Skeletal muscle satellite cell (primary cell): ENCODE measurements at regions not wholly inside any gene's neighbourhood (a gene's known extent, or its start where the extent isn't known, plus 50 kb on each side); places are given as distances from the start of the nearest gene placed in this dataset.

Experiments used
- H3K27me3 ChIP-seq: 2 replicates; pipeline ENCODE4 v1.7.0; 2013; ENCODE audit warnings: low read length; ENCODE audit not compliant: control insufficient read depth, insufficient read depth
- H3K36me3 ChIP-seq: 2 replicates; pipeline ENCODE4 v1.7.0; 2013; ENCODE audit warnings: mild to moderate bottlenecking, control low read depth, low read length; ENCODE audit not compliant: insufficient read depth
- H3K4me1 ChIP-seq: 2 replicates; pipeline ENCODE4 v1.7.0; 2013; ENCODE audit warnings: low read length; ENCODE audit not compliant: control insufficient read depth, insufficient read depth
- H3K4me2 ChIP-seq: 2 replicates; pipeline ENCODE4 v1.7.0; 2013; ENCODE audit warnings: mild to moderate bottlenecking, low read length
- H3K4me3 ChIP-seq: 2 replicates; pipeline ENCODE4 v1.7.0; 2013; ENCODE audit warnings: low read length
- H3K9ac ChIP-seq: 2 replicates; pipeline ENCODE4 v1.7.0; 2013; ENCODE audit warnings: mild to moderate bottlenecking, low read depth, low read length, moderate library complexity
- H3K9me3 ChIP-seq: replicated peaks from 2 replicates; pipeline ENCODE4 v1.7.0; 2013; ENCODE audit warnings: mild to moderate bottlenecking, control low read depth, low read length

DNA sequence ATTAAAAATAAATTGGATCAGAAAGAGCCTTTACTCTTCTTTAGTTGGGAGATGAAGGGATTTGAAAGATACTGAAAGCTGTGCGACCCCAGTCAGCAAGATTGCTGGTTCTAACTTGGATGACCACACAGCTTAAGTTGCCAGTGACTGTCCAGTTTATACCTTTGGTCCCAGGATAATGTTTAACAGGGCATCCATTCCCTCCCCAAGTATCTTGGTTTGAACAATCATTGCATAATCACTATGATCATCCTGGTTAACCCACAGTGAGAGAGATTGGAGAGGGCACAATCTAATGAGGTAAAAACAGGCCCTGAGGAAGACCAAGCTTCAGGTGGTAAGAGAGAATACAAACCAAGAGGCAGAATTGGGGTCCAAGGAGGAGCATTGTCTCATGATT, 798.3 kb downstream of the MAFB start:
- H3K4me3 ChIP-seq: no peak overlapping the region
- no peaks in the 10 kb centered on the region for H3K27me3 ChIP-seq
- H3K9ac ChIP-seq: no peak overlapping the region
- H3K9me3 ChIP-seq: no peaks in the 10 kb centered on the region
- H3K4me2 ChIP-seq: no peak overlapping the region
- no peaks in the 10 kb centered on the region for H3K36me3 ChIP-seq
- peaks cover 21% of the 10 kb centered on the region for H3K4me1 ChIP-seq

DNA sequence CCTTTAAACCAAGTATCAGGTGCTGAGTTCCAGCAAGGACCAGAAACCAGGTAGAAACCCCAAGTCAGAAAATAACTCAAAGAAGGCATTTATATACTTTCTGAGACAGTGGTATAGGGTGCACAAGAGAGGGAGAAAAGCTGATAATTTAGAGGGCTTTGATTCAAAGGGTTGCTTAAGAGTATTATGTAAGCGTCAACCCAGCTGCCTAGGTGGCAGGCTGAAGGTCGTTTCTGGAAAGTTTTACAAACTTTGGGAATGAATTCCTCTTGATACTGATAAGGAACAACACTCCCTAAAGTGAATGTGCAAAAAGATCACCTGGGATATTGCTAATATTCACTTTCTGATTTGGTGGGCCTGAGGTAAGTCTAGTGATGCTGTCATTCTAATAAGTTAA, 800.7 kb downstream of the MAFB start:
- no peaks in the 10 kb centered on the region for H3K27me3 ChIP-seq
- H3K4me2 ChIP-seq: no peak overlapping the region
- H3K9me3 ChIP-seq: no peaks in the 10 kb centered on the region
- peaks cover 15% of the 10 kb centered on the region for H3K4me1 ChIP-seq
- no peaks in the 10 kb centered on the region for H3K36me3 ChIP-seq
- no peak overlapping the region for H3K9ac ChIP-seq
- no peak overlapping the region for H3K4me3 ChIP-seq

- Histone ChIP-seq H3K9me3 (no peaks in the 10 kb centered on the region), H3K4me2 (no peak overlapping the region), H3K9ac (no peak overlapping the region), H3K4me1 (peaks cover 6% of the 10 kb centered on the region), H3K36me3 (no peaks in the 10 kb centered on the region), H3K4me3 (no peak overlapping the region), H3K27me3 (no peaks in the 10 kb centered on the region)
Observed at GRCh38 chr20:39886650-39887190, 802.3 kb downstream of the MAFB start.

GRCh38 chr20:39885975-39886649, 802.9 kb downstream of the MAFB start:
- H3K4me2 ChIP-seq: no peak overlapping the region
- no peak overlapping the region for H3K4me3 ChIP-seq
- no peaks in the 10 kb centered on the region for H3K9me3 ChIP-seq
- no peak overlapping the region for H3K9ac ChIP-seq
- H3K4me1 ChIP-seq: peaks cover 6% of the 10 kb centered on the region
- no peaks in the 10 kb centered on the region for H3K27me3 ChIP-seq
- no peaks in the 10 kb centered on the region for H3K36me3 ChIP-seq

DNA sequence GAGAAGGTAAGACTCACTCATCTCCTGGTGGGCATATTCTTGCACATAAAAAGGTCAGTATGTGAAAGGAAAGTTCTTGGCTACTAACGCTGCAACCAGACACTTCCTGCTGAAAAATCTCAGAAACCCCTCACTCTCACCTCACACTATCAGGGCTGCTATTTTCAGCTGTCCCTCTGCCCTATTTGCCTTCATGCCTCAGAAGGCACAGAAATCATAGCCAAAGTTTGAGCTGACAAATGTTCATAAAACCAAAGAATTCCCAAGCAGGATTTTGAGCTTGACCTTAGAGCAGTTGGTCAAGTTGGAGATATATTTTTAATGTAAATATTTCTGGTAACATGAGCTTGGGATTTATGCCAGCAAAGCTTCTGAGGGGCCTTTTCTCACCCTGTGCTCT, 806.2 kb downstream of the MAFB start:
- Histone ChIP-seq H3K4me2 (no peak overlapping the region), H3K9me3 (no peaks in the 10 kb centered on the region), H3K36me3 (no peaks in the 10 kb centered on the region), H3K9ac (no peak overlapping the region), H3K4me1 (peaks cover 6% of the 10 kb centered on the region), H3K4me3 (no peak overlapping the region), H3K27me3 (peaks cover 4% of the 10 kb centered on the region)

- Histone ChIP-seq H3K36me3 (no peaks in the 10 kb centered on the region), H3K9ac (no peak overlapping the region), H3K9me3 (no peaks in the 10 kb centered on the region), H3K4me2 (no peak overlapping the region), H3K4me1 (no peaks in the 10 kb centered on the region), H3K27me3 (peaks cover 21% of the 10 kb centered on the region), H3K4me3 (no peak overlapping the region)
Observed at GRCh38 chr20:39880890-39881289, 808.1 kb downstream of the MAFB start.

GRCh38 chr20:39879296-39879695, 809.7 kb downstream of the MAFB start:
- no peak overlapping the region for H3K4me3 ChIP-seq
- H3K9me3 ChIP-seq: no peaks in the 10 kb centered on the region

GRCh38 chr20:39878809-39879208, 810.2 kb downstream of the MAFB start:
- Histone ChIP-seq H3K9ac (no peak overlapping the region), H3K4me2 (no peak overlapping the region), H3K9me3 (no peaks in the 10 kb centered on the region), H3K36me3 (no peaks in the 10 kb centered on the region), H3K4me3 (no peak overlapping the region), H3K27me3 (peaks cover 27% of the 10 kb centered on the region), H3K4me1 (no peaks in the 10 kb centered on the region)

More at GRCh38 chr20:39879296-39879695, 809.7 kb downstream of the MAFB start:
- H3K4me1 ChIP-seq: no peaks in the 10 kb centered on the region
- H3K27me3 ChIP-seq: peaks cover 27% of the 10 kb centered on the region
- no peak overlapping the region for H3K4me2 ChIP-seq
- H3K9ac ChIP-seq: no peak overlapping the region
- H3K36me3 ChIP-seq: no peaks in the 10 kb centered on the region

DNA sequence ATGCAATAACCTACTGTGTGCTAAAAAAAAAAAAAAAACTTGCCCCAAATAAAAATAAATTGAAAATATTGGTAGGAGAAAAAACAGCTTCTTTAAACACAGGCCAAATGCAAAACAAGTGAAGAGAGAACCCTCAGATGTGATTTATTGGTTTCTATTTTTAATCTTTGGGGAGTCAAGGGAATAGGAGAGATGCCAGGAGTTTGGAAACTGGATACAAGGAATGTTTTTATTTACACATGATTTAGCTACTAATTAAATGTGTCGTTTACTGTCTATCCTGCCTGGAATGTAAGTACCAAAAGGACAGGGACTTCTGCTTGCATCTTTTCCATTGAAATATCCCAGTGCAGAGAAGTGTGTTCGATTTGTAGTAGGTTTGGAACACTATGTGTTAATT, 810.7 kb downstream of the MAFB start:
- Histone ChIP-seq H3K9me3 (no peaks in the 10 kb centered on the region), H3K4me2 (no peak overlapping the region), H3K4me1 (no peaks in the 10 kb centered on the region), H3K36me3 (no peaks in the 10 kb centered on the region), H3K27me3 (peaks cover 27% of the 10 kb centered on the region), H3K4me3 (no peak overlapping the region), H3K9ac (no peak overlapping the region)

DNA sequence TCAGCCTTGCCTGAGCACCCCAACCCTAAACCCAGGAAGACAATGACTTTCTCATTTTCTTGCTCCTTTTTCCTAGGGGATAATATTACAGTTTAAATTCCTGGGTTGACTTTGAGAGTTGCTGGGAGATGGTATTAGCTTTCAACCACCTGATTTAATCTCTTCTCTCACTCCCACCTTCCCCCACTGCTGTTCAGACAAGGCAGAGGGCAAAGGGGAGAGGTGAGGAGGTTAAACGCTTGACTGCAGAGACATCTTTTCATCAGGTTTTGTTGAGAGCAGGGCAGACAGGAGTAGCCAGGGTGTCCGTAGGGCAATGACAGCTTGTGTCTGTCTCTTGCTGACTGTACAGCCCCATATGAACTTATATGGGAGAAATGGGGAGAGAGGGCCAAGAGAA, 811.2 kb downstream of the MAFB start:
- Histone ChIP-seq H3K9ac (no peak overlapping the region), H3K36me3 (no peaks in the 10 kb centered on the region), H3K27me3 (peaks cover 27% of the 10 kb centered on the region), H3K4me3 (no peak overlapping the region), H3K4me1 (no peaks in the 10 kb centered on the region), H3K9me3 (no peaks in the 10 kb centered on the region), H3K4me2 (no peak overlapping the region)

- H3K9ac ChIP-seq: no peak overlapping the region
- H3K4me3 ChIP-seq: no peak overlapping the region
- no peak overlapping the region for H3K4me2 ChIP-seq
- H3K4me1 ChIP-seq: no peaks in the 10 kb centered on the region
- no peaks in the 10 kb centered on the region for H3K9me3 ChIP-seq
- peaks cover 27% of the 10 kb centered on the region for H3K27me3 ChIP-seq
- H3K36me3 ChIP-seq: no peaks in the 10 kb centered on the region
Observed at GRCh38 chr20:39876976-39877635, 811.9 kb downstream of the MAFB start.
